ENCODE measurements at regions not wholly inside any gene's neighbourhood (a gene's known extent, or its start where the extent isn't known, plus 50 kb on each side); places are given as distances from the start of the nearest gene placed in this dataset.

DNA sequence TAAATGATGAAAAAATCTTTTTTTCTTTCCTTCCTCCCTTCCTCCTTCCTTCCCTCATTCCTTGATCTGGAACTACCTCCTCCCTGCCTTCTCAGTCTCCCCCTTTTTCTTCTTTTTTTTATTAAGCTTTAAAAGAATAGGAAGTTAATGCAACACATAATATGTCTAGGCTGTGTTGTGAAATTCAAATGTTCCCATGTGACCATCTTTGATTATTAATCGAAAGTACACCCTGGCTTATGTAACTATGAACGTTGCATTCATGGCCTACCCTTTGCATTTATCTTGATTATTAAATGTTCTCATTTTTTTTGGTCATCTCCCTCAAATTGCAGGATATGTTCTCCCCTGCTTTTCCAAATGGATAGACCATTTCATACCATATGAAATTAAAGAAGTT, 376.0 kb downstream of the DSEL start:
- H3K4me1 ChIP-seq (ENCODE audit: control insufficient read depth, insufficient read depth, low read length): no peaks in the 10 kb centered on the region
- H3K36me3 ChIP-seq (ENCODE audit: control insufficient read depth in 2 of 2, insufficient read depth in 1 of 2, low read length in 2 of 2): no peaks in the 10 kb centered on the region
- ChIA-PET POLR2A (no interaction called here), CTCF (interaction anchor here (0.6 to 0.7 kb wide), 3 partner anchors 14 to 668 kb away, joined by 3 read pairs; no protein-coding TSS in a partner anchor)
- no peak overlapping the region for H3K4me3 ChIP-seq (ENCODE audit: low read depth, low read length)
- TF ChIP-seq ZBTB49 (tag by site-specific recombination; IDR thresholded peaks at IDR 0.05; ENCODE audit: low read depth) (no peak), GFI1B (tag by site-specific recombination; IDR thresholded peaks at IDR 0.05) (no peak), ZNF561 (tag by site-specific recombination; IDR thresholded peaks at IDR 0.05; ENCODE audit: borderline replicate concordance) (no peak), ZNF350 (tag by site-specific recombination; IDR thresholded peaks at IDR 0.05) (no peak)
- no peaks in the 10 kb centered on the region; the same call in 1 of the 2 replicates for H3K9me3 ChIP-seq (ENCODE audit: control insufficient read depth, insufficient read depth, low read depth, low read length)
- H3K27ac ChIP-seq (ENCODE audit: extremely low read depth, low read depth, low read length): no peak overlapping the region

DNA sequence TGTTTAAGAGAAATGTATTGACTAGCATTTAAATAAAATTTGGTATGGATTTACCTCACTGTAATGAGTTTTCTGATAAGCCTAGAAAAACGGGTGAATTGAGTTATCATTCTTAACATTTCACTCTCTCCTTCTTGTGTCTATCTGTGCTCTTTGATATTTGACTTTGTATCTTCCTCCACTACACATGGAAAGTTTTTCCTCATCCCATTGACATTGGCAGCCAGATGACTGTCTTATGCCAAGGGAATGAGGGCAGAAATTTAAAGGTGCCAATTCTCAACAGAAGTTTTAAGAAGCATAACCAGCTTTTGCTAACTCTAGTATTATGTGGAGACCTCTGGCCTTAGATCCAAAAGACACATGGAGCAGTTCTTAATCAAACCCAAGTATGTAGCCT, 376.6 kb downstream of the DSEL start:
- ChIA-PET POLR2A (no interaction called here), CTCF (no interaction called here)
- H3K4me1 ChIP-seq (ENCODE audit: control insufficient read depth, insufficient read depth, low read length): no peaks in the 10 kb centered on the region
- TF ChIP-seq ZNF138 (tag by site-specific recombination; IDR thresholded peaks at IDR 0.05; ENCODE audit: borderline replicate concordance) (no peak), ZNF544 (tag by site-specific recombination; IDR thresholded peaks at IDR 0.05) (no peak), ZNF654 (tag by site-specific recombination; IDR thresholded peaks at IDR 0.05; ENCODE audit: low read depth) (no peak), PRDM1 (tag by site-specific recombination; IDR thresholded peaks at IDR 0.05) (no peak), ZNF214 (tag by site-specific recombination; IDR thresholded peaks at IDR 0.05; ENCODE audit: borderline replicate concordance) (no peak), RBAK (tag by site-specific recombination; IDR thresholded peaks at IDR 0.05) (no peak), ZNF626 (tag by site-specific recombination; IDR thresholded peaks at IDR 0.05) (no peak), ZNF621 (tag by site-specific recombination; IDR thresholded peaks at IDR 0.05) (no peak), ZNF324 (tag by site-specific recombination; IDR thresholded peaks at IDR 0.05) (no peak), ZBTB1 (tag by site-specific recombination; IDR thresholded peaks at IDR 0.05) (no peak), ZNF140 (tag by site-specific recombination; IDR thresholded peaks at IDR 0.05) (no peak), ZNF391 (tag by site-specific recombination; IDR thresholded peaks at IDR 0.05; ENCODE audit: borderline replicate concordance, low read depth) (no peak), KLF9 (tag by site-specific recombination; IDR thresholded peaks at IDR 0.05; ENCODE audit: low read depth) (no peak)
- TF ChIP-seq, protein P1, sequence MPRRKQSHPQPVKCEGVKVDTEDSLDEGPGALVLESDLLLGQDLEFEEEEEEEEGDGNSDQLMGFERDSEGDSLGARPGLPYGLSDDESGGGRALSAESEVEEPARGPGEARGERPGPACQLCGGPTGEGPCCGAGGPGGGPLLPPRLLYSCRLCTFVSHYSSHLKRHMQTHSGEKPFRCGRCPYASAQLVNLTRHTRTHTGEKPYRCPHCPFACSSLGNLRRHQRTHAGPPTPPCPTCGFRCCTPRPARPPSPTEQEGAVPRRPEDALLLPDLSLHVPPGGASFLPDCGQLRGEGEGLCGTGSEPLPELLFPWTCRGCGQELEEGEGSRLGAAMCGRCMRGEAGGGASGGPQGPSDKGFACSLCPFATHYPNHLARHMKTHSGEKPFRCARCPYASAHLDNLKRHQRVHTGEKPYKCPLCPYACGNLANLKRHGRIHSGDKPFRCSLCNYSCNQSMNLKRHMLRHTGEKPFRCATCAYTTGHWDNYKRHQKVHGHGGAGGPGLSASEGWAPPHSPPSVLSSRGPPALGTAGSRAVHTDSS (tag by site-specific recombination; IDR thresholded peaks at IDR 0.05): no peak
- no peaks in the 10 kb centered on the region; the same call in 1 of the 2 replicates for H3K9me3 ChIP-seq (ENCODE audit: control insufficient read depth, insufficient read depth, low read depth, low read length)
- no peak overlapping the region for H3K27ac ChIP-seq (ENCODE audit: extremely low read depth, low read depth, low read length)
- no peaks in the 10 kb centered on the region for H3K36me3 ChIP-seq (ENCODE audit: control insufficient read depth in 2 of 2, insufficient read depth in 1 of 2, low read length in 2 of 2)
- no peak overlapping the region for H3K4me3 ChIP-seq (ENCODE audit: low read depth, low read length)

- POLR2A ChIA-PET: no interaction called here
- Histone ChIP-seq H3K9me3 (ENCODE audit: control insufficient read depth, insufficient read depth, low read depth, low read length) (no peaks in the 10 kb centered on the region), H3K36me3 (ENCODE audit: control insufficient read depth in 2 of 2, insufficient read depth in 1 of 2, low read length in 2 of 2) (no peaks in the 10 kb centered on the region), H3K27ac (ENCODE audit: extremely low read depth, low read depth, low read length) (no peak overlapping the region), H3K4me1 (ENCODE audit: control insufficient read depth, insufficient read depth, low read length) (no peaks in the 10 kb centered on the region), H3K4me3 (ENCODE audit: low read depth, low read length) (no peak overlapping the region)
- TF ChIP-seq KLF16 (tag by site-specific recombination; IDR thresholded peaks at IDR 0.05): no peak
- TF ChIP-seq ZNF394 (tag by site-specific recombination; IDR thresholded peaks at IDR 0.05; ENCODE audit: borderline replicate concordance): no peak
- TF ChIP-seq SP3 (tag by site-specific recombination; IDR thresholded peaks at IDR 0.05): no peak
- no peak for TF ChIP-seq PRDM1 (tag by site-specific recombination; IDR thresholded peaks at IDR 0.05)
- no peak for TF ChIP-seq GLI4 (tag by site-specific recombination; IDR thresholded peaks at IDR 0.05)
- TF ChIP-seq ZNF292 (tag by site-specific recombination; IDR thresholded peaks at IDR 0.05; ENCODE audit: borderline replicate concordance, low read depth): no peak
- TF ChIP-seq, protein P1 (tag by site-specific recombination; IDR thresholded peaks at IDR 0.05): no peak
- TF ChIP-seq ZNF660 (tag by site-specific recombination; IDR thresholded peaks at IDR 0.05): no peak
- no peak for TF ChIP-seq ZNF785 (tag by site-specific recombination; IDR thresholded peaks at IDR 0.05)
- no peak for TF ChIP-seq ZNF677 (tag by site-specific recombination; IDR thresholded peaks at IDR 0.05)
- CTCF ChIA-PET: interaction anchor here (1.3 kb wide), 1 partner anchor 31 kb away, joined by 5 read pairs; no protein-coding TSS in a partner anchor
Measured at GRCh38 chr18:67135981-67136380, 380.5 kb downstream of the DSEL start.
